Transverse colon (tissue), 4 donors: ENCODE measurements at regions not wholly inside any gene's neighbourhood (a gene's known extent, or its start where the extent isn't known, plus 50 kb on each side); places are given as distances from the start of the nearest gene placed in this dataset.

Source experiments
- EP300 ChIP-seq: sonication (generic); formaldehyde crosslinking; IDR thresholded peaks from one replicate; pipeline ENCODE4 v1.6.1; 2017; ENCODE audit warnings: antibody characterized with exemption, low read depth
- POLR2A ChIP-seq: fragments of 450-650 bp; IDR thresholded peaks from one replicate; pipeline ENCODE4 v1.6.1; 2016; ENCODE audit warnings: antibody characterized with exemption, mild to moderate bottlenecking, moderate library complexity
- POLR2AphosphoS5 ChIP-seq, 3 donors: sonication (generic); formaldehyde crosslinking; IDR thresholded peaks; one replicate each; pipeline ENCODE4 v1.6.1; 2016; ENCODE audit warnings: antibody characterized with exemption in 3 of 3
- TF ChIP-seq, protein P1 (sequence below), 5 experiments: fragments of 200-600 bp in 3 of 5; fragments of 450-650 bp in 2 of 5; sonication (generic) in 3 of 5; IDR thresholded peaks; 1 replicate in 2 of 5; 2 replicates in 3 of 5; pipeline ENCODE4 v1.5.1; 2016 to 2017; ENCODE audit warnings: antibody characterized with exemption in 5 of 5, inconsistent platforms in 3 of 5, mild to moderate bottlenecking in 2 of 5, moderate library complexity in 1 of 5

GRCh38 chr11:70545610-70545912 is 147.2 kb downstream of the CTTN start:
- TF ChIP-seq, protein P1, sequence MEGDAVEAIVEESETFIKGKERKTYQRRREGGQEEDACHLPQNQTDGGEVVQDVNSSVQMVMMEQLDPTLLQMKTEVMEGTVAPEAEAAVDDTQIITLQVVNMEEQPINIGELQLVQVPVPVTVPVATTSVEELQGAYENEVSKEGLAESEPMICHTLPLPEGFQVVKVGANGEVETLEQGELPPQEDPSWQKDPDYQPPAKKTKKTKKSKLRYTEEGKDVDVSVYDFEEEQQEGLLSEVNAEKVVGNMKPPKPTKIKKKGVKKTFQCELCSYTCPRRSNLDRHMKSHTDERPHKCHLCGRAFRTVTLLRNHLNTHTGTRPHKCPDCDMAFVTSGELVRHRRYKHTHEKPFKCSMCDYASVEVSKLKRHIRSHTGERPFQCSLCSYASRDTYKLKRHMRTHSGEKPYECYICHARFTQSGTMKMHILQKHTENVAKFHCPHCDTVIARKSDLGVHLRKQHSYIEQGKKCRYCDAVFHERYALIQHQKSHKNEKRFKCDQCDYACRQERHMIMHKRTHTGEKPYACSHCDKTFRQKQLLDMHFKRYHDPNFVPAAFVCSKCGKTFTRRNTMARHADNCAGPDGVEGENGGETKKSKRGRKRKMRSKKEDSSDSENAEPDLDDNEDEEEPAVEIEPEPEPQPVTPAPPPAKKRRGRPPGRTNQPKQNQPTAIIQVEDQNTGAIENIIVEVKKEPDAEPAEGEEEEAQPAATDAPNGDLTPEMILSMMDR (IDR thresholded peaks at IDR 0.05), result no peak
- TF ChIP-seq POLR2AphosphoS5 (IDR thresholded peaks at IDR 0.05), result no peak
- TF ChIP-seq POLR2A, result no peak
- no peak for TF ChIP-seq EP300
